ENCODE measurements at regions not wholly inside any gene's neighbourhood (a gene's known extent, or its start where the extent isn't known, plus 50 kb on each side); places are given as distances from the start of the nearest gene placed in this dataset.
A peak's percentile ranks its signal among the peaks of the same experiment; 100 is the strongest.

DNA sequence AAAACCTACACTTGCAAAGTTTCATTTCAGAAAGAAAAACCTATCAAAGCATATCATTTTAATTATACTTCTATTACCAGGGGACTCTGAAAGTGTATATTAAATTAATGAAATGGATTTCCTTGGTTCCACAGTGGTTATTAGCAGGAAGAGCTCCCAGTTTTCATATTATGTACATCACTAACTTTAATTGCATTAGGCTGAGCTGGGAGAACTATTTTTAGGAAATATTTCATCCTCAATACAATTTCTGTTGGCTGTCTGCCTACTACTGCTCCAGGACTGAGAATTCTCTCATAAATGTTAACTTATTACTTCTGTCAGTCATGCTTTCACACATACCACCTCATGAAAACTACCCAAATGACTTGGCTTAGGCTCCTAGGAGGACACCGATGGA, 301.4 kb downstream of the CMPK2 start:
- TF ChIP-seq, protein P1, sequence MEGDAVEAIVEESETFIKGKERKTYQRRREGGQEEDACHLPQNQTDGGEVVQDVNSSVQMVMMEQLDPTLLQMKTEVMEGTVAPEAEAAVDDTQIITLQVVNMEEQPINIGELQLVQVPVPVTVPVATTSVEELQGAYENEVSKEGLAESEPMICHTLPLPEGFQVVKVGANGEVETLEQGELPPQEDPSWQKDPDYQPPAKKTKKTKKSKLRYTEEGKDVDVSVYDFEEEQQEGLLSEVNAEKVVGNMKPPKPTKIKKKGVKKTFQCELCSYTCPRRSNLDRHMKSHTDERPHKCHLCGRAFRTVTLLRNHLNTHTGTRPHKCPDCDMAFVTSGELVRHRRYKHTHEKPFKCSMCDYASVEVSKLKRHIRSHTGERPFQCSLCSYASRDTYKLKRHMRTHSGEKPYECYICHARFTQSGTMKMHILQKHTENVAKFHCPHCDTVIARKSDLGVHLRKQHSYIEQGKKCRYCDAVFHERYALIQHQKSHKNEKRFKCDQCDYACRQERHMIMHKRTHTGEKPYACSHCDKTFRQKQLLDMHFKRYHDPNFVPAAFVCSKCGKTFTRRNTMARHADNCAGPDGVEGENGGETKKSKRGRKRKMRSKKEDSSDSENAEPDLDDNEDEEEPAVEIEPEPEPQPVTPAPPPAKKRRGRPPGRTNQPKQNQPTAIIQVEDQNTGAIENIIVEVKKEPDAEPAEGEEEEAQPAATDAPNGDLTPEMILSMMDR (conservative IDR thresholded peaks at IDR 0.05; ENCODE audit: low read depth, low read length): no peak
- DNase-seq (ENCODE audit: low read depth): no peak
- H3K4me3 ChIP-seq (ENCODE audit: low read depth, low read length): no peak overlapping the region

DNA sequence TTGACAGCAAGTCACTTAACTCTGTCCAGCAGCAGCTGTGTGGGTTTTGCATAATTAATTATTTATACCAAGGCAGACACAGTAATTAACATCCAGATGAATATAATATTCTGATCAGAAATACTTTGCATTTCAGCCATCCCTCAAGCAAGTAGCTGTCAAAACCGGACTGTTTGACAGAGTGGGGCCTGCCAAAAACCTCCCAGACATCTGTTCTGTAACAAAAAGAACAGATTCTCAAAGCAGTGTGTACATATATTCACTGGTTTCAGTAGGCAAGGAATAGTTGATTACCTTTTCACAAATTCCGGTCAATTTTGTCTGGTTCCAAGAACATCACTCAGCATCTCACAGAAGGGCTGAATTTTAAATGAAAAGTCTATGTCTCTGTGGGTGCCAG, 291.6 kb downstream of the CMPK2 start:
- H3K4me3 ChIP-seq (ENCODE audit: low read depth, low read length): no peak overlapping the region
- TF ChIP-seq, protein P1 (conservative IDR thresholded peaks at IDR 0.05; ENCODE audit: low read depth, low read length): no peak
- no peak for DNase-seq (ENCODE audit: low read depth)

DNA sequence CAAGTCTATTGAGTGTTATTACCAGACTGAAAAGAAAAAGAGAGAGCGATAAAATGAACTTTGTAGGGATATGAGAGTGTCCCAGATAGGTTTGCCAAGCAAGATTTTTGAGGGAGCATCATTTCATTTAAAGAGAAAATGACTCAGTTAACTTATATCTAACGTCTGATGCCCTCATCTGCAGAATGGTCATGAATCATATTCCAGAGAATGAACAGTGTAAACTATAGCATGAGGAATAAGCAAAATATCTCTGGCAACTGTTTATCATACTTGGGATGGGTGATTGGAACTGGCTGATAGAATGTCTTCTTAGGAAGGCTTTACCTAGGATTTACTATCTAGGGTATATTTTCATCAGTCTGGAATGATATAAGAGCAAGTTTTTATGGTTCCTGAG, 289.4 kb downstream of the CMPK2 start:
- TF ChIP-seq, protein P1 (conservative IDR thresholded peaks at IDR 0.05; ENCODE audit: low read depth, low read length): no peak
- no peak overlapping the region for H3K4me3 ChIP-seq (ENCODE audit: low read depth, low read length)
- peak; percentile 19 for DNase-seq (ENCODE audit: low read depth)

DNA sequence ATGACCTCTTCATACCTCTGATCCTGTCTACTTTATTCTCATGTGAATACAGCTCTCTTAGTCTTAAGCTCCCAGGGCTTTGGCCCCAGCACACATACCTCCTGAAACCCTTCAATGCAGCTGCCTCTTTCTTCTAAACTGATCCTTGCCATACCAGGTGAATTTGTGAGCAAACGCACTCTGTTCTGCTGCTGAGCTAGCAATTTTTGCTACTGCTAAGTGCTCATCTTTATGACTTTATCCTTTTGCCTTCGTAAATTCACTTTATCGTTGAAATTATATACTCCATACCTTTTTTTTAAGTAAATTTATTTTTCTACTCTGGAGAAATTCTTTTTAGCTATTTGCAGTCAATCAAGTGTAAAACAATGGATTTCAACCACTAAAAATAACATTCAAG, 287.7 kb downstream of the CMPK2 start:
- H3K4me3 ChIP-seq (ENCODE audit: low read depth, low read length): no peak overlapping the region
- no peak for DNase-seq (ENCODE audit: low read depth)
- TF ChIP-seq, protein P1 (conservative IDR thresholded peaks at IDR 0.05; ENCODE audit: low read depth, low read length): no peak

DNA sequence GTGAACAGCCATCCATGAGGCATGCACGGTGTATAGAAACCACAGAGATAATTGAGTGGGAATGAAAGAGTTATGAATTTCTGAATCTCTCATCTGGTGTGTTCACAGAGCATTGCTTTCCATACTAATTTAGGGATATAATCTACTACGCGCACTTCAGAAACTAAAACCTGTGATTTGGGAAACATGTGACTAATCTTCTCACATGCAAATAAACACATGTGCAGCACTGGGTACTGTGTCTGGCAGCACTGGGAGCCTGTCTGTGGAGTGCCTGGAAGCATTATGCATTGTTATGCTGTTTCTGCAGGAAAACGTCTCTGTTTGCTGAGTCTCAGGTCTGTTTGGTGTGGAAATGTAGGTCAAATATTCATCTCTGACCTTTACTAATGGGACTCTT, 287.3 kb downstream of the CMPK2 start:
- TF ChIP-seq, protein P1 (conservative IDR thresholded peaks at IDR 0.05; ENCODE audit: low read depth, low read length): no peak
- H3K4me3 ChIP-seq (ENCODE audit: low read depth, low read length): no peak overlapping the region
- no peak for DNase-seq (ENCODE audit: low read depth)

DNA sequence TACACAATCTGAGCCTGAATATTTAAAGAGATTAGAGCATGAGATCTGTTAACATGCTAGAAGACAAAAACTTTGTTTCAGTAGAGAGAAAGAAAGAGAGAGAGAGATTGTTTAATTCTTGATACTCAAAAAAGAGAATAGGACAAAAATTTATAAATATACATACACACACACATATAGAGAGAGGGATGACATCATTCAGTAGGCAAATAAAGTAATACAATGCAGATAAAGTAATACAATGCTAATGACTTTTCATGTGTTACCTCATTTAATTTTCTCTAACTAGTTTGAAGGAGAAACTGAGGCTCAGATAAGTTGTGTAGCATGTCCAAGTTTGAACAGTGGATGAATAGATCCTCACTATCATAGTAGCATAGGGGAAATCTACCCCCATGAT, 286.4 kb downstream of the CMPK2 start:
- no peak overlapping the region for H3K4me3 ChIP-seq (ENCODE audit: low read depth, low read length)
- TF ChIP-seq, protein P1 (conservative IDR thresholded peaks at IDR 0.05; ENCODE audit: low read depth, low read length): no peak
- DNase-seq (ENCODE audit: low read depth): no peak

DNA sequence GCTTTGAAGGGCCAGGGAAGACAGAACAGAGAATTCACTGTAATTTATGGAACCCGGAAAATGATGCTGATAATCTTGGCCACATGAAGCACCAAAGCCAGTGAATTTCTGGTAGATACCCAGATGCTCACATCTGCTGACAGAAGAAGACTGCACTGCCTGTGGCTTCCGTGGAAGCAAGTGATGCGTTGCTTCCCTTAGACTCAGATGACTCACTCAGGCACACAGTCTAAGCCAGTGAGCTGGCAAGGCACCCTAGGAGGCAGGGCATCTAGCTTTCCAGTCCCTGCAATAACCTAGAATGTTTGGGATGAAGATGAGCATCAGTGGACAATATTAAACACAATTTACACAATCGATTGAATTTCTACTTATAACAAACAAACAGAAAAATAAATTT, 284.7 kb downstream of the CMPK2 start:
- no peak overlapping the region for H3K4me3 ChIP-seq (ENCODE audit: low read depth, low read length)
- TF ChIP-seq, protein P1 (conservative IDR thresholded peaks at IDR 0.05; ENCODE audit: low read depth, low read length): no peak
- peak; percentile 59 for DNase-seq (ENCODE audit: low read depth)

Data from choroid plexus epithelial cell (primary cell).